Panc1 (cell line): ENCODE measurements at regions not wholly inside any gene's neighbourhood (a gene's known extent, or its start where the extent isn't known, plus 50 kb on each side); places are given as distances from the start of the nearest gene placed in this dataset.

Source experiments
- ATAC-seq: fragments of 200-7000 bp; cut with Tn5 transposase; 2 replicates; pipeline ENCODE4 v1.9.1; 2020; ENCODE audit warnings: mild to moderate bottlenecking, moderate library complexity
- BruUV-seq: library from RNA; stranded (reverse); fragments of 400-500 nt; replicated peaks from 2 replicates; lab custom pipeline; 2021; lab: Mats Ljungman, UMichigan
- CTCF ChIA-PET: fragments of 300-600 bp; sonication (Branson Sonifier 250); formaldehyde crosslinking; loops from one replicate; lab custom pipeline; 2022; ENCODE audit warnings: antibody characterized with exemption; lab: Charles Lee
- POLR2A ChIA-PET: fragments of 300-600 bp; sonication (Branson Sonifier 250); formaldehyde crosslinking; loops from one replicate; lab custom pipeline; 2022; ENCODE audit warnings: antibody characterized with exemption; lab: Charles Lee
- DNase-seq: peaks from one replicate; pipeline ENCODE4 v3.0.0-alpha.2; 2010; ENCODE audit warnings: low read depth, low spot score
- H3K27ac ChIP-seq: 2 replicates; pipeline ENCODE4 v1.5.1; 2011; ENCODE audit warnings: mild to moderate bottlenecking, low read length, inconsistent platforms
- H3K27me3 ChIP-seq: fragments of 200-500 bp; sonication (Bioruptor generic); 2 replicates; pipeline ENCODE4 v1.6.0; 2014; ENCODE audit warnings: low read length, inconsistent platforms; ENCODE audit not compliant: control insufficient read depth, insufficient read depth
- H3K36me3 ChIP-seq: fragments of 200-500 bp; sonication (Bioruptor generic); 2 replicates; pipeline ENCODE4 v1.5.1; 2014; ENCODE audit warnings: inconsistent platforms, mild to moderate bottlenecking, low read length, moderate library complexity; ENCODE audit not compliant: control insufficient read depth, insufficient read depth
- H3K4me1 ChIP-seq: 2 replicates; pipeline ENCODE4 v1.5.1; 2011; ENCODE audit warnings: inconsistent platforms, mild to moderate bottlenecking, low read length, moderate library complexity; ENCODE audit not compliant: control insufficient read depth, insufficient read depth
- H3K4me3 ChIP-seq, 2 experiments: 2 replicates each; pipeline ENCODE4 v1.5.1; 2011 to 2012; ENCODE audit warnings: low read depth in 2 of 2, low read length in 2 of 2, mild to moderate bottlenecking in 2 of 2, inconsistent platforms in 1 of 2, moderate library complexity in 1 of 2
- H3K9me3 ChIP-seq: fragments of 200-500 bp; sonication (Bioruptor generic); 2 replicates; pipeline ENCODE4 v1.5.1; 2014; ENCODE audit warnings: low read depth, mild to moderate bottlenecking, inconsistent platforms, low read length, moderate library complexity; ENCODE audit not compliant: control insufficient read depth, insufficient read depth
- POLR2AphosphoS5 ChIP-seq: IDR thresholded peaks from 2 replicates; pipeline ENCODE4 v1.6.1; 2012; ENCODE audit warnings: mild to moderate bottlenecking, low read depth, low read length, moderate library complexity
- SIN3A ChIP-seq: IDR thresholded peaks from 2 replicates; pipeline ENCODE4 v1.6.1; 2012; ENCODE audit warnings: low read depth, mild to moderate bottlenecking, low read length, moderate library complexity, borderline replicate concordance; ENCODE audit not compliant: insufficient read depth
- TCF7L2 ChIP-seq: IDR thresholded peaks from 2 replicates; pipeline ENCODE4 v1.6.1; 2011; ENCODE audit warnings: mild to moderate bottlenecking, low read depth, low read length, inconsistent platforms
- in situ Hi-C: cut with HindIII; loops from 2 replicates; pipeline ENCODE4 v1.10.0; 2016; ENCODE audit warnings: low sequenced_read_pairs, low pct_unique_long_range_greater_than_20kb
- intact Hi-C: fragments of 100-400 bp; cut with micrococcal nuclease; formaldehyde crosslinking; loops from one replicate; pipeline ENCODE4 v1.10.0; 2022; ENCODE audit not compliant: unreplicated experiment
- TF ChIP-seq, protein P1 (sequence below), 2 experiments: IDR thresholded peaks; 2 replicates each; pipeline ENCODE4 v1.6.1; 2011 to 2012; ENCODE audit warnings: low read depth in 2 of 2, control low read depth in 1 of 2, low read length in 1 of 2, mild to moderate bottlenecking in 1 of 2, moderate library complexity in 1 of 2; ENCODE audit not compliant: insufficient read depth in 1 of 2
- TF ChIP-seq, protein P2 (sequence below): fragments of 450-650 bp; IDR thresholded peaks from 2 replicates; pipeline ENCODE4 v1.5.1; 2017; ENCODE audit warnings: mild to moderate bottlenecking

DNA sequence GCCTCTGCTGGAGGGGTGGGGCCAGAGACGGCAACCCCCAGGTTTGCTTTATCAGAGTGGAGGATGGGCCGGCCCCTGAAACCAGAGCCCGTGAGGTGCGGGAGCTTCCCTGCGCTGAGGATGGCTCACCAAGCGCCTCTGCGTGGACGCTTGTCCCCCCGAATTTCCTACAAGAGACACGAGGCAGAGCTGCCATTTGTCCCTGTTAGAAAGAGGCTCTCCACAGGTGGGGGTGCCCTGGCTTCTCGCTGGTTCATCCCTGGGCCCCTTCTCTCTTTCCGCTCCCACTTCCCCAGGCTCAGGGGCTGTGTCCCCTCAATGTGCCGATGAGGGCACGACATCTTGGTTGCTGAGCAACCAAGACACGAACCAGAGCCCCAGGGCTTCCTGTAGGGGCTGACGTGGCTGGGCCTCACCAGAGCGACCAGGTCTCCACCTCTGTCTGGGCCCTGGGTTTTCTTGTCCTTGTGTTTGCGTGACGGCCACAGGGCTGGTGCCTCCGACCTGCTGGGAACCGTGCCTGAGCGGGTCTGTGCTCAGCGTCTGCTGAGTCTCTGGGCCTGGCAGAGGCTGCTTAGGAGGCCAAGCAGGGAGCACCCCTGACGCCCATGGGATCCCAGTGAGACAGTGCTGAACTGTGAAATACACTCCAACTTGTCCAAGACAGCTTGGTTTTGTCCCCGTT is 119.6 kb upstream of the COL5A1 start:
- Histone ChIP-seq H3K4me3 (no peak overlapping the region), H3K36me3 (no peaks in the 10 kb centered on the region), H3K4me1 (no peaks in the 10 kb centered on the region), H3K27ac (no peak overlapping the region), H3K27me3 (no peaks in the 10 kb centered on the region), H3K9me3 (no peaks in the 10 kb centered on the region)
- TF ChIP-seq POLR2AphosphoS5 (no peak), TCF7L2 (no peak), SIN3A (no peak)
- TF ChIP-seq, protein P1, sequence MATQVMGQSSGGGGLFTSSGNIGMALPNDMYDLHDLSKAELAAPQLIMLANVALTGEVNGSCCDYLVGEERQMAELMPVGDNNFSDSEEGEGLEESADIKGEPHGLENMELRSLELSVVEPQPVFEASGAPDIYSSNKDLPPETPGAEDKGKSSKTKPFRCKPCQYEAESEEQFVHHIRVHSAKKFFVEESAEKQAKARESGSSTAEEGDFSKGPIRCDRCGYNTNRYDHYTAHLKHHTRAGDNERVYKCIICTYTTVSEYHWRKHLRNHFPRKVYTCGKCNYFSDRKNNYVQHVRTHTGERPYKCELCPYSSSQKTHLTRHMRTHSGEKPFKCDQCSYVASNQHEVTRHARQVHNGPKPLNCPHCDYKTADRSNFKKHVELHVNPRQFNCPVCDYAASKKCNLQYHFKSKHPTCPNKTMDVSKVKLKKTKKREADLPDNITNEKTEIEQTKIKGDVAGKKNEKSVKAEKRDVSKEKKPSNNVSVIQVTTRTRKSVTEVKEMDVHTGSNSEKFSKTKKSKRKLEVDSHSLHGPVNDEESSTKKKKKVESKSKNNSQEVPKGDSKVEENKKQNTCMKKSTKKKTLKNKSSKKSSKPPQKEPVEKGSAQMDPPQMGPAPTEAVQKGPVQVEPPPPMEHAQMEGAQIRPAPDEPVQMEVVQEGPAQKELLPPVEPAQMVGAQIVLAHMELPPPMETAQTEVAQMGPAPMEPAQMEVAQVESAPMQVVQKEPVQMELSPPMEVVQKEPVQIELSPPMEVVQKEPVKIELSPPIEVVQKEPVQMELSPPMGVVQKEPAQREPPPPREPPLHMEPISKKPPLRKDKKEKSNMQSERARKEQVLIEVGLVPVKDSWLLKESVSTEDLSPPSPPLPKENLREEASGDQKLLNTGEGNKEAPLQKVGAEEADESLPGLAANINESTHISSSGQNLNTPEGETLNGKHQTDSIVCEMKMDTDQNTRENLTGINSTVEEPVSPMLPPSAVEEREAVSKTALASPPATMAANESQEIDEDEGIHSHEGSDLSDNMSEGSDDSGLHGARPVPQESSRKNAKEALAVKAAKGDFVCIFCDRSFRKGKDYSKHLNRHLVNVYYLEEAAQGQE (IDR thresholded peaks at IDR 0.05; ENCODE audit: insufficient read depth in 1 of 2, low read depth in 2 of 2, low read length in 1 of 2), result no peak
- TF ChIP-seq, protein P2, sequence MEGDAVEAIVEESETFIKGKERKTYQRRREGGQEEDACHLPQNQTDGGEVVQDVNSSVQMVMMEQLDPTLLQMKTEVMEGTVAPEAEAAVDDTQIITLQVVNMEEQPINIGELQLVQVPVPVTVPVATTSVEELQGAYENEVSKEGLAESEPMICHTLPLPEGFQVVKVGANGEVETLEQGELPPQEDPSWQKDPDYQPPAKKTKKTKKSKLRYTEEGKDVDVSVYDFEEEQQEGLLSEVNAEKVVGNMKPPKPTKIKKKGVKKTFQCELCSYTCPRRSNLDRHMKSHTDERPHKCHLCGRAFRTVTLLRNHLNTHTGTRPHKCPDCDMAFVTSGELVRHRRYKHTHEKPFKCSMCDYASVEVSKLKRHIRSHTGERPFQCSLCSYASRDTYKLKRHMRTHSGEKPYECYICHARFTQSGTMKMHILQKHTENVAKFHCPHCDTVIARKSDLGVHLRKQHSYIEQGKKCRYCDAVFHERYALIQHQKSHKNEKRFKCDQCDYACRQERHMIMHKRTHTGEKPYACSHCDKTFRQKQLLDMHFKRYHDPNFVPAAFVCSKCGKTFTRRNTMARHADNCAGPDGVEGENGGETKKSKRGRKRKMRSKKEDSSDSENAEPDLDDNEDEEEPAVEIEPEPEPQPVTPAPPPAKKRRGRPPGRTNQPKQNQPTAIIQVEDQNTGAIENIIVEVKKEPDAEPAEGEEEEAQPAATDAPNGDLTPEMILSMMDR, result no peak
- POLR2A ChIA-PET, result no interaction called here
- no peak for DNase-seq
- CTCF ChIA-PET, result no interaction called here
- in situ Hi-C loops (no loop called here), intact Hi-C loops (no loop called here)
- ATAC-seq, result no peak
- no TSS peak for BruUV-seq

GRCh38 chr9:134522502-134522848 is 119.1 kb upstream of the COL5A1 start:
- POLR2A ChIA-PET, result no interaction called here
- no peaks in the 10 kb centered on the region for H3K9me3 ChIP-seq
- no peaks in the 10 kb centered on the region for H3K4me1 ChIP-seq
- no TSS peak for BruUV-seq
- H3K4me3 ChIP-seq, result no peak overlapping the region
- ATAC-seq, result no peak
- in situ Hi-C loops (no loop called here), intact Hi-C loops (no loop called here)
- H3K27ac ChIP-seq, result no peak overlapping the region
- no peaks in the 10 kb centered on the region for H3K36me3 ChIP-seq
- CTCF ChIA-PET, result no interaction called here
- H3K27me3 ChIP-seq, result no peaks in the 10 kb centered on the region
- no peak for TF ChIP-seq TCF7L2
- TF ChIP-seq, protein P1 (IDR thresholded peaks at IDR 0.05; ENCODE audit: insufficient read depth in 1 of 2, low read depth in 2 of 2, low read length in 1 of 2), result no peak
- TF ChIP-seq POLR2AphosphoS5, result no peak
- TF ChIP-seq, protein P2, result no peak
- no peak for TF ChIP-seq SIN3A
- DNase-seq, result no peak
